NCI-H2107 treated with DMSO at 0.1 percent for 48 hours (cell line): ENCODE measurements at regions not wholly inside any gene's neighbourhood (a gene's known extent, or its start where the extent isn't known, plus 50 kb on each side); places are given as distances from the start of the nearest gene placed in this dataset.
"Not testable (repeated sequence)": the region's sequence is repeated elsewhere in the genome, so short reads cannot be mapped to it uniquely, and the experiment has no call there.

ENCODE experiments used
- DNase-seq: peaks from one replicate; lab custom pipeline; 2025; ENCODE audit not compliant: unreplicated experiment; lab: John Stamatoyannopoulos, UW

GRCh38 chr9:85162822-85163221, 493.3 kb downstream of the NTRK2 start:
- no peak for DNase-seq

GRCh38 chr9:85160944-85161343, 491.4 kb downstream of the NTRK2 start:
- not testable (repeated sequence) for DNase-seq

- no peak for DNase-seq
Measured at GRCh38 chr9:85158512-85158911, 489.0 kb downstream of the NTRK2 start.

GRCh38 chr9:85157772-85158171, 488.2 kb downstream of the NTRK2 start:
- DNase-seq, result no peak

- DNase-seq, result no peak
Measured at GRCh38 chr9:85156652-85157051, 487.1 kb downstream of the NTRK2 start.

GRCh38 chr9:85155352-85155751, 485.8 kb downstream of the NTRK2 start:
- no peak for DNase-seq

GRCh38 chr9:85151741-85152140, 482.2 kb downstream of the NTRK2 start:
- DNase-seq, result no peak

- DNase-seq, result no peak
Measured at GRCh38 chr9:85151162-85151561, 481.6 kb downstream of the NTRK2 start.

- DNase-seq, result no peak
Measured at GRCh38 chr9:85147046-85147640, 477.6 kb downstream of the NTRK2 start.

- DNase-seq, result no peak
Measured at GRCh38 chr9:85142968-85143367, 473.4 kb downstream of the NTRK2 start.

GRCh38 chr9:85142496-85142911, 473.0 kb downstream of the NTRK2 start:
- DNase-seq, result no peak

- DNase-seq, result no peak
Measured at GRCh38 chr9:85137696-85138095, 468.2 kb downstream of the NTRK2 start.

- no peak for DNase-seq
Measured at GRCh38 chr9:85136987-85137386, 467.5 kb downstream of the NTRK2 start.

GRCh38 chr9:85136507-85136906, 467.0 kb downstream of the NTRK2 start:
- DNase-seq, result no peak

GRCh38 chr9:85130764-85131163, 461.2 kb downstream of the NTRK2 start:
- no peak for DNase-seq

- no peak for DNase-seq
Measured at GRCh38 chr9:85130260-85130659, 460.7 kb downstream of the NTRK2 start.

- no peak for DNase-seq
Measured at GRCh38 chr9:85129514-85129913, 460.0 kb downstream of the NTRK2 start.

- no peak for DNase-seq
Measured at GRCh38 chr9:85118990-85119755, 449.6 kb downstream of the NTRK2 start.

GRCh38 chr9:85117831-85118230, 448.3 kb downstream of the NTRK2 start:
- no peak for DNase-seq

- DNase-seq, result no peak
Measured at GRCh38 chr9:85115473-85115872, 445.9 kb downstream of the NTRK2 start.

- DNase-seq, result no peak
Measured at GRCh38 chr9:85114799-85115198, 445.3 kb downstream of the NTRK2 start.

- DNase-seq, result no peak
Measured at GRCh38 chr9:85112933-85113418, 443.4 kb downstream of the NTRK2 start.

- DNase-seq, result no peak
Measured at GRCh38 chr9:85112391-85112790, 442.9 kb downstream of the NTRK2 start.
